GM23338 (cell line): ENCODE measurements at regions not wholly inside any gene's neighbourhood (a gene's known extent, or its start where the extent isn't known, plus 50 kb on each side); places are given as distances from the start of the nearest gene placed in this dataset.

ENCODE experiments used
- ATAC-seq: fragments of 200-7000 bp; cut with Tn5 transposase; 3 replicates; pipeline ENCODE4 v1.9.1; 2020
- DNase-seq: peaks from one replicate; pipeline ENCODE4 v3.0.0-alpha.2; 2015; ENCODE audit warnings: low spot score
- H2AFZ ChIP-seq: fragments of 200-600 bp; sonication (generic); 2 replicates; pipeline ENCODE4 v1.8.0; 2016; ENCODE audit warnings: antibody characterized with exemption, mild to moderate bottlenecking, moderate library complexity
- H3F3A ChIP-seq: fragments of 200-600 bp; sonication (generic); replicated peaks from 2 replicates; pipeline ENCODE4 v1.8.0; 2017; ENCODE audit warnings: antibody characterized with exemption, mixed run types, low read depth
- H3K27ac ChIP-seq: fragments of 200-600 bp; sonication (generic); 2 replicates; pipeline ENCODE4 v1.6.1; 2016; ENCODE audit warnings: low read depth
- H3K27me3 ChIP-seq: fragments of 200-600 bp; sonication (generic); 2 replicates; pipeline ENCODE4 v1.8.0; 2016; ENCODE audit warnings: mild to moderate bottlenecking, mixed run types, moderate library complexity; ENCODE audit not compliant: insufficient read depth
- H3K36me3 ChIP-seq: fragments of 200-600 bp; sonication (generic); 2 replicates; pipeline ENCODE4 v1.8.0; 2016; ENCODE audit warnings: mild to moderate bottlenecking; ENCODE audit not compliant: insufficient read depth
- H3K4me1 ChIP-seq: fragments of 200-600 bp; sonication (generic); 2 replicates; pipeline ENCODE4 v1.8.0; 2016; ENCODE audit warnings: mild to moderate bottlenecking, moderate library complexity; ENCODE audit not compliant: insufficient read depth
- H3K4me2 ChIP-seq: fragments of 200-600 bp; sonication (generic); 2 replicates; pipeline ENCODE4 v1.7.1; 2017; ENCODE audit warnings: mixed run types
- H3K4me3 ChIP-seq: fragments of 200-600 bp; sonication (generic); 2 replicates; pipeline ENCODE4 v1.6.1; 2016; ENCODE audit warnings: mixed run types
- H3K79me2 ChIP-seq: fragments of 200-600 bp; sonication (generic); replicated peaks from 2 replicates; pipeline ENCODE4 v1.8.0; 2017; ENCODE audit warnings: mild to moderate bottlenecking; ENCODE audit not compliant: insufficient read depth
- H3K9me2 ChIP-seq: fragments of 200-600 bp; sonication (generic); 2 replicates; pipeline ENCODE4 v1.8.0; 2017; ENCODE audit not compliant: insufficient read depth
- H4K20me1 ChIP-seq: fragments of 200-600 bp; sonication (generic); replicated peaks from 2 replicates; pipeline ENCODE4 v1.8.0; 2017; ENCODE audit warnings: mild to moderate bottlenecking; ENCODE audit not compliant: insufficient read depth
- H3K27ac Mint-ChIP-seq: 2 replicates; pipeline ENCODE4 v1.8.0; 2020; ENCODE audit warnings: inconsistent platforms, mild to moderate bottlenecking, moderate library complexity, mixed read lengths
- H3K27me3 Mint-ChIP-seq: 3 replicates; pipeline ENCODE4 v1.8.0; 2022; ENCODE audit warnings: low read depth, mild to moderate bottlenecking, moderate library complexity, mixed read lengths, inconsistent platforms; ENCODE audit not compliant: insufficient read depth, poor library complexity
- H3K36me3 Mint-ChIP-seq: 3 replicates; pipeline ENCODE4 v1.8.0; 2021; ENCODE audit warnings: low read depth, mild to moderate bottlenecking, inconsistent platforms, moderate library complexity, mixed read lengths
- H3K4me1 Mint-ChIP-seq: 3 replicates; pipeline ENCODE4 v1.8.0; 2020; ENCODE audit warnings: mild to moderate bottlenecking, inconsistent platforms, mixed read lengths
- H3K4me3 Mint-ChIP-seq: 3 replicates; pipeline ENCODE4 v1.8.0; 2021; ENCODE audit warnings: moderate library complexity, mild to moderate bottlenecking, inconsistent platforms, mixed read lengths
- H3K9me3 Mint-ChIP-seq: 3 replicates; pipeline ENCODE4 v1.8.0; 2020; ENCODE audit warnings: moderate library complexity, mild to moderate bottlenecking, inconsistent platforms, mixed read lengths
- CREB1 ChIP-seq: fragments of 250-450 bp; sonication (Bioruptor Pico); IDR thresholded peaks from 2 replicates; pipeline ENCODE4 v1.5.0; 2020; ENCODE audit warnings: low read depth, mild to moderate bottlenecking, moderate library complexity
- EZH2 ChIP-seq: fragments of 200-600 bp; sonication (generic); IDR thresholded peaks from one replicate; pipeline ENCODE4 v1.8.0; 2017; ENCODE audit warnings: antibody characterized with exemption, mild to moderate bottlenecking, low read depth; ENCODE audit not compliant: unreplicated experiment
- EZH2phosphoT487 ChIP-seq: fragments of 200-600 bp; sonication (generic); IDR thresholded peaks from one replicate; pipeline ENCODE4 v1.8.1; 2018; ENCODE audit warnings: antibody characterized with exemption; ENCODE audit not compliant: unreplicated experiment
- JUNB ChIP-seq: IDR thresholded peaks from one replicate; pipeline ENCODE4 v1.6.1; 2016; ENCODE audit warnings: antibody characterized with exemption; ENCODE audit not compliant: unreplicated experiment
- NANOG ChIP-seq: IDR thresholded peaks from 2 replicates; pipeline ENCODE4 v1.6.1; 2016; ENCODE audit warnings: antibody characterized with exemption, borderline replicate concordance
- POLR2AphosphoS5 ChIP-seq: IDR thresholded peaks from 2 replicates; pipeline ENCODE4 v1.6.1; 2016; ENCODE audit warnings: antibody characterized with exemption, low read depth
- STAT1 ChIP-seq: IDR thresholded peaks from one replicate; pipeline ENCODE4 v1.6.1; 2016; ENCODE audit warnings: antibody characterized with exemption; ENCODE audit not compliant: unreplicated experiment
- ZNF114 ChIP-seq: fragments of 250-450 bp; sonication (Bioruptor Pico); IDR thresholded peaks from 2 replicates; pipeline ENCODE4 v1.5.0; 2020; ENCODE audit warnings: mild to moderate bottlenecking, moderate library complexity
- ZNF331 ChIP-seq: fragments of 250-450 bp; sonication (Bioruptor Pico); IDR thresholded peaks from 2 replicates; pipeline ENCODE4 v1.5.0; 2020; ENCODE audit warnings: low read depth, mild to moderate bottlenecking, moderate library complexity
- TF ChIP-seq, protein P1 (sequence below): IDR thresholded peaks from 2 replicates; pipeline ENCODE4 v1.6.1; 2016; ENCODE audit warnings: antibody characterized with exemption
- TF ChIP-seq, protein P2 (sequence below): IDR thresholded peaks from one replicate; pipeline ENCODE4 v1.6.1; 2018; ENCODE audit warnings: antibody characterized with exemption; ENCODE audit not compliant: unreplicated experiment
- TF ChIP-seq, protein P3 (sequence below), 2 experiments: fragments of 200-600 bp in 1 of 2; sonication (generic) in 1 of 2; conservative IDR thresholded peaks; 2 replicates each; pipeline versions ENCODE4 v1.5.1 to v1.6.1; 2016 to 2017; ENCODE audit warnings: antibody characterized with exemption in 2 of 2, low read depth in 2 of 2, mild to moderate bottlenecking in 2 of 2, moderate library complexity in 1 of 2
- TF ChIP-seq, protein P4 (sequence below): fragments of 250-450 bp; sonication (Bioruptor Pico); IDR thresholded peaks from 2 replicates; pipeline ENCODE4 v1.5.0; 2020; ENCODE audit warnings: mild to moderate bottlenecking, moderate library complexity

DNA sequence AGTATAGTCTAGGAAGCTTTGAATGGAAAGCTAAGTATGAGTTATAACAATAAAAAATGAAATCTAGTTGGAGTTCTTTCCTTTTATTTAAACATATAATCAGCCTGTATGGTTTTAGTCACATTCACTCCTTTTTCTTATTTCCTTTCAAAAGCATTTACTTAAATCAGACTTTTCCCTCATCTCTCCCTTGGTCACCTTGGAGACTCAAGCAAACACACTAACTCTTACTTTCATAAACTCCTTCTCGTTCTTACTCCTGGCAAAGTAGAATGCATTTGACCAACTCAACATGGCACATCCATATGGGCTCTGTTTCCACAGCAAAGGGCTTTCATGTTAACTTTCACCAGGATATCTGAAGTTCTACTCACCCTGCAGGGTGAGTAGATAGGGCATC lies 400.0 kb downstream of the LMO7 start:
- H3K36me3 ChIP-seq: no peaks in the 10 kb centered on the region
- Mint-ChIP-seq H3K27me3 (no peaks in the 10 kb centered on the region), H3K27ac (peak overlapping the region; percentile 47; the same call in 1 of the 2 replicates), H3K4me1 (peaks cover 6% of the 10 kb centered on the region; the same call in 2 of the 3 replicates), H3K9me3 (no peaks in the 10 kb centered on the region), H3K36me3 (no peaks in the 10 kb centered on the region), H3K4me3 (no peak overlapping the region)
- DNase-seq (no peak), ATAC-seq (no peak)
- H3K4me3 ChIP-seq: no peak overlapping the region
- H3K9me2 ChIP-seq: no peaks in the 10 kb centered on the region
- no peaks in the 10 kb centered on the region for H4K20me1 ChIP-seq
- no peak overlapping the region for H3K27ac ChIP-seq
- no peaks in the 10 kb centered on the region for H3F3A ChIP-seq
- TF ChIP-seq ZNF114 (CRISPR knock-in tag) (no peak), JUNB (no peak), EZH2 (no peak), POLR2AphosphoS5 (no peak), ZNF331 (CRISPR knock-in tag) (no peak), STAT1 (no peak), NANOG (no peak), EZH2phosphoT487 (no peak), CREB1 (no peak)
- TF ChIP-seq, protein P1, sequence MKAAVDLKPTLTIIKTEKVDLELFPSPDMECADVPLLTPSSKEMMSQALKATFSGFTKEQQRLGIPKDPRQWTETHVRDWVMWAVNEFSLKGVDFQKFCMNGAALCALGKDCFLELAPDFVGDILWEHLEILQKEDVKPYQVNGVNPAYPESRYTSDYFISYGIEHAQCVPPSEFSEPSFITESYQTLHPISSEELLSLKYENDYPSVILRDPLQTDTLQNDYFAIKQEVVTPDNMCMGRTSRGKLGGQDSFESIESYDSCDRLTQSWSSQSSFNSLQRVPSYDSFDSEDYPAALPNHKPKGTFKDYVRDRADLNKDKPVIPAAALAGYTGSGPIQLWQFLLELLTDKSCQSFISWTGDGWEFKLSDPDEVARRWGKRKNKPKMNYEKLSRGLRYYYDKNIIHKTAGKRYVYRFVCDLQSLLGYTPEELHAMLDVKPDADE: no peak
- TF ChIP-seq, protein P2, sequence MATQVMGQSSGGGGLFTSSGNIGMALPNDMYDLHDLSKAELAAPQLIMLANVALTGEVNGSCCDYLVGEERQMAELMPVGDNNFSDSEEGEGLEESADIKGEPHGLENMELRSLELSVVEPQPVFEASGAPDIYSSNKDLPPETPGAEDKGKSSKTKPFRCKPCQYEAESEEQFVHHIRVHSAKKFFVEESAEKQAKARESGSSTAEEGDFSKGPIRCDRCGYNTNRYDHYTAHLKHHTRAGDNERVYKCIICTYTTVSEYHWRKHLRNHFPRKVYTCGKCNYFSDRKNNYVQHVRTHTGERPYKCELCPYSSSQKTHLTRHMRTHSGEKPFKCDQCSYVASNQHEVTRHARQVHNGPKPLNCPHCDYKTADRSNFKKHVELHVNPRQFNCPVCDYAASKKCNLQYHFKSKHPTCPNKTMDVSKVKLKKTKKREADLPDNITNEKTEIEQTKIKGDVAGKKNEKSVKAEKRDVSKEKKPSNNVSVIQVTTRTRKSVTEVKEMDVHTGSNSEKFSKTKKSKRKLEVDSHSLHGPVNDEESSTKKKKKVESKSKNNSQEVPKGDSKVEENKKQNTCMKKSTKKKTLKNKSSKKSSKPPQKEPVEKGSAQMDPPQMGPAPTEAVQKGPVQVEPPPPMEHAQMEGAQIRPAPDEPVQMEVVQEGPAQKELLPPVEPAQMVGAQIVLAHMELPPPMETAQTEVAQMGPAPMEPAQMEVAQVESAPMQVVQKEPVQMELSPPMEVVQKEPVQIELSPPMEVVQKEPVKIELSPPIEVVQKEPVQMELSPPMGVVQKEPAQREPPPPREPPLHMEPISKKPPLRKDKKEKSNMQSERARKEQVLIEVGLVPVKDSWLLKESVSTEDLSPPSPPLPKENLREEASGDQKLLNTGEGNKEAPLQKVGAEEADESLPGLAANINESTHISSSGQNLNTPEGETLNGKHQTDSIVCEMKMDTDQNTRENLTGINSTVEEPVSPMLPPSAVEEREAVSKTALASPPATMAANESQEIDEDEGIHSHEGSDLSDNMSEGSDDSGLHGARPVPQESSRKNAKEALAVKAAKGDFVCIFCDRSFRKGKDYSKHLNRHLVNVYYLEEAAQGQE: no peak
- TF ChIP-seq, protein P3, sequence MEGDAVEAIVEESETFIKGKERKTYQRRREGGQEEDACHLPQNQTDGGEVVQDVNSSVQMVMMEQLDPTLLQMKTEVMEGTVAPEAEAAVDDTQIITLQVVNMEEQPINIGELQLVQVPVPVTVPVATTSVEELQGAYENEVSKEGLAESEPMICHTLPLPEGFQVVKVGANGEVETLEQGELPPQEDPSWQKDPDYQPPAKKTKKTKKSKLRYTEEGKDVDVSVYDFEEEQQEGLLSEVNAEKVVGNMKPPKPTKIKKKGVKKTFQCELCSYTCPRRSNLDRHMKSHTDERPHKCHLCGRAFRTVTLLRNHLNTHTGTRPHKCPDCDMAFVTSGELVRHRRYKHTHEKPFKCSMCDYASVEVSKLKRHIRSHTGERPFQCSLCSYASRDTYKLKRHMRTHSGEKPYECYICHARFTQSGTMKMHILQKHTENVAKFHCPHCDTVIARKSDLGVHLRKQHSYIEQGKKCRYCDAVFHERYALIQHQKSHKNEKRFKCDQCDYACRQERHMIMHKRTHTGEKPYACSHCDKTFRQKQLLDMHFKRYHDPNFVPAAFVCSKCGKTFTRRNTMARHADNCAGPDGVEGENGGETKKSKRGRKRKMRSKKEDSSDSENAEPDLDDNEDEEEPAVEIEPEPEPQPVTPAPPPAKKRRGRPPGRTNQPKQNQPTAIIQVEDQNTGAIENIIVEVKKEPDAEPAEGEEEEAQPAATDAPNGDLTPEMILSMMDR (conservative IDR thresholded peaks at IDR 0.05; ENCODE audit: low read depth in 2 of 2): no peak
- TF ChIP-seq, protein P4, sequence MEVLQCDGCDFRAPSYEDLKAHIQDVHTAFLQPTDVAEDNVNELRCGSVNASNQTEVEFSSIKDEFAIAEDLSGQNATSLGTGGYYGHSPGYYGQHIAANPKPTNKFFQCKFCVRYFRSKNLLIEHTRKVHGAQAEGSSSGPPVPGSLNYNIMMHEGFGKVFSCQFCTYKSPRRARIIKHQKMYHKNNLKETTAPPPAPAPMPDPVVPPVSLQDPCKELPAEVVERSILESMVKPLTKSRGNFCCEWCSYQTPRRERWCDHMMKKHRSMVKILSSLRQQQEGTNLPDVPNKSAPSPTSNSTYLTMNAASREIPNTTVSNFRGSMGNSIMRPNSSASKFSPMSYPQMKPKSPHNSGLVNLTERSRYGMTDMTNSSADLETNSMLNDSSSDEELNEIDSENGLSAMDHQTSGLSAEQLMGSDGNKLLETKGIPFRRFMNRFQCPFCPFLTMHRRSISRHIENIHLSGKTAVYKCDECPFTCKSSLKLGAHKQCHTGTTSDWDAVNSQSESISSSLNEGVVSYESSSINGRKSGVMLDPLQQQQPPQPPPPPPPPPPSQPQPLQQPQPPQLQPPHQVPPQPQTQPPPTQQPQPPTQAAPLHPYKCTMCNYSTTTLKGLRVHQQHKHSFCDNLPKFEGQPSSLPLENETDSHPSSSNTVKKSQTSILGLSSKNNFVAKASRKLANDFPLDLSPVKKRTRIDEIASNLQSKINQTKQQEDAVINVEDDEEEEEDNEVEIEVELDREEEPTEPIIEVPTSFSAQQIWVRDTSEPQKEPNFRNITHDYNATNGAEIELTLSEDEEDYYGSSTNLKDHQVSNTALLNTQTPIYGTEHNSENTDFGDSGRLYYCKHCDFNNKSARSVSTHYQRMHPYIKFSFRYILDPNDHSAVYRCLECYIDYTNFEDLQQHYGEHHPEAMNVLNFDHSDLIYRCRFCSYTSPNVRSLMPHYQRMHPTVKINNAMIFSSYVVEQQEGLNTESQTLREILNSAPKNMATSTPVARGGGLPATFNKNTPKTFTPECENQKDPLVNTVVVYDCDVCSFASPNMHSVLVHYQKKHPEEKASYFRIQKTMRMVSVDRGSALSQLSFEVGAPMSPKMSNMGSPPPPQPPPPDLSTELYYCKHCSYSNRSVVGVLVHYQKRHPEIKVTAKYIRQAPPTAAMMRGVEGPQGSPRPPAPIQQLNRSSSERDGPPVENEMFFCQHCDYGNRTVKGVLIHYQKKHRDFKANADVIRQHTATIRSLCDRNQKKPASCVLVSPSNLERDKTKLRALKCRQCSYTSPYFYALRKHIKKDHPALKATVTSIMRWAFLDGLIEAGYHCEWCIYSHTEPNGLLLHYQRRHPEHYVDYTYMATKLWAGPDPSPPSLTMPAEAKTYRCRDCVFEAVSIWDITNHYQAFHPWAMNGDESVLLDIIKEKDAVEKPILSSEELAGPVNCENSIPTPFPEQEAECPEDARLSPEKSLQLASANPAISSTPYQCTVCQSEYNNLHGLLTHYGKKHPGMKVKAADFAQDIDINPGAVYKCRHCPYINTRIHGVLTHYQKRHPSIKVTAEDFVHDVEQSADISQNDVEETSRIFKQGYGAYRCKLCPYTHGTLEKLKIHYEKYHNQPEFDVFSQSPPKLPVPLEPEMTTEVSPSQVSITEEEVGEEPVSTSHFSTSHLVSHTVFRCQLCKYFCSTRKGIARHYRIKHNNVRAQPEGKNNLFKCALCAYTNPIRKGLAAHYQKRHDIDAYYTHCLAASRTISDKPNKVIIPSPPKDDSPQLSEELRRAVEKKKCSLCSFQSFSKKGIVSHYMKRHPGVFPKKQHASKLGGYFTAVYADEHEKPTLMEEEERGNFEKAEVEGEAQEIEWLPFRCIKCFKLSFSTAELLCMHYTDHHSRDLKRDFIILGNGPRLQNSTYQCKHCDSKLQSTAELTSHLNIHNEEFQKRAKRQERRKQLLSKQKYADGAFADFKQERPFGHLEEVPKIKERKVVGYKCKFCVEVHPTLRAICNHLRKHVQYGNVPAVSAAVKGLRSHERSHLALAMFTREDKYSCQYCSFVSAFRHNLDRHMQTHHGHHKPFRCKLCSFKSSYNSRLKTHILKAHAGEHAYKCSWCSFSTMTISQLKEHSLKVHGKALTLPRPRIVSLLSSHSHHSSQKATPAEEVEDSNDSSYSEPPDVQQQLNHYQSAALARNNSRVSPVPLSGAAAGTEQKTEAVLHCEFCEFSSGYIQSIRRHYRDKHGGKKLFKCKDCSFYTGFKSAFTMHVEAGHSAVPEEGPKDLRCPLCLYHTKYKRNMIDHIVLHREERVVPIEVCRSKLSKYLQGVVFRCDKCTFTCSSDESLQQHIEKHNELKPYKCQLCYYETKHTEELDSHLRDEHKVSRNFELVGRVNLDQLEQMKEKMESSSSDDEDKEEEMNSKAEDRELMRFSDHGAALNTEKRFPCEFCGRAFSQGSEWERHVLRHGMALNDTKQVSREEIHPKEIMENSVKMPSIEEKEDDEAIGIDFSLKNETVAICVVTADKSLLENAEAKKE (CRISPR knock-in tag): no peak
- no peak overlapping the region for H3K4me2 ChIP-seq
- no peaks in the 10 kb centered on the region; the same call in 1 of the 2 replicates for H3K4me1 ChIP-seq
- H3K27me3 ChIP-seq: no peaks in the 10 kb centered on the region
- no peak overlapping the region for H2AFZ ChIP-seq
- no peaks in the 10 kb centered on the region for H3K79me2 ChIP-seq
